LNCAP (cell line): ENCODE measurements at regions not wholly inside any gene's neighbourhood (a gene's known extent, or its start where the extent isn't known, plus 50 kb on each side); places are given as distances from the start of the nearest gene placed in this dataset.

Experiments
- CTCF ChIP-seq: fragments of 450-650 bp; IDR thresholded peaks from 2 replicates; pipeline ENCODE4 v1.5.1; 2017; ENCODE audit warnings: mild to moderate bottlenecking

GRCh38 chr5:114237766-114238165 is 124.1 kb upstream of the KCNN2 start:
- no peak for TF ChIP-seq CTCF

- no peak for TF ChIP-seq CTCF
Measured at GRCh38 chr5:114238771-114239313, 123.0 kb upstream of the KCNN2 start.

- no peak for TF ChIP-seq CTCF
Measured at GRCh38 chr5:114243281-114243971, 118.4 kb upstream of the KCNN2 start.

GRCh38 chr5:114243972-114244317 is 117.9 kb upstream of the KCNN2 start:
- TF ChIP-seq CTCF = no peak

GRCh38 chr5:114249823-114250222 is 112.0 kb upstream of the KCNN2 start:
- TF ChIP-seq CTCF = no peak

GRCh38 chr5:114250536-114250935 is 111.3 kb upstream of the KCNN2 start:
- TF ChIP-seq CTCF = no peak

- no peak for TF ChIP-seq CTCF
Measured at GRCh38 chr5:114252226-114252625, 109.6 kb upstream of the KCNN2 start.

- TF ChIP-seq CTCF = no peak
Measured at GRCh38 chr5:114255260-114255659, 106.6 kb upstream of the KCNN2 start.
